GM12891 (cell line): ENCODE measurements at regions not wholly inside any gene's neighbourhood (a gene's known extent, or its start where the extent isn't known, plus 50 kb on each side); places are given as distances from the start of the nearest gene placed in this dataset.

ENCODE experiments used
- POLR2A ChIP-seq: IDR thresholded peaks from 2 replicates; pipeline ENCODE4 v1.6.1; 2011; ENCODE audit warnings: low read depth, low read length, control low read depth
- POLR2AphosphoS5 ChIP-seq: IDR thresholded peaks from 2 replicates; pipeline ENCODE4 v1.6.1; 2011; ENCODE audit warnings: low read depth, low read length, control low read depth

GRCh38 chr2:157068237-157068636 lies 189.3 kb upstream of the GALNT5 start:
- no peak for TF ChIP-seq POLR2A
- no peak for TF ChIP-seq POLR2AphosphoS5
